Mesothelial cell of epicardium (in vitro differentiated cells): ENCODE measurements at regions not wholly inside any gene's neighbourhood (a gene's known extent, or its start where the extent isn't known, plus 50 kb on each side); places are given as distances from the start of the nearest gene placed in this dataset.

Experiments used
- DNase-seq, 2 experiments: peaks; one replicate each; pipeline ENCODE4 v3.0.0; 2021; ENCODE audit warnings: low spot score in 2 of 2; ENCODE audit not compliant: unreplicated experiment in 2 of 2
- H3K27ac Mint-ChIP-seq: 2 replicates; pipeline ENCODE4 v1.8.0; 2021; ENCODE audit warnings: mixed read lengths
- H3K27me3 Mint-ChIP-seq: 2 replicates; pipeline ENCODE4 v1.8.0; 2021; ENCODE audit warnings: low read depth, mixed read lengths
- H3K36me3 Mint-ChIP-seq: 2 replicates; pipeline ENCODE4 v1.8.0; 2021; ENCODE audit warnings: mixed read lengths
- H3K4me1 Mint-ChIP-seq: 2 replicates; pipeline ENCODE4 v1.8.0; 2021; ENCODE audit warnings: mixed read lengths
- H3K4me3 Mint-ChIP-seq: 2 replicates; pipeline ENCODE4 v1.8.0; 2021; ENCODE audit warnings: mild to moderate bottlenecking, moderate library complexity, mixed read lengths
- H3K9me3 Mint-ChIP-seq: 2 replicates; pipeline ENCODE4 v1.8.0; 2021; ENCODE audit warnings: mixed read lengths
- TF ChIP-seq, protein P1 (sequence below): fragments of 200-600 bp; sonication (generic); IDR thresholded peaks from one replicate; pipeline ENCODE4 v1.5.0; 2021; ENCODE audit warnings: antibody characterized with exemption; ENCODE audit not compliant: unreplicated experiment

DNA sequence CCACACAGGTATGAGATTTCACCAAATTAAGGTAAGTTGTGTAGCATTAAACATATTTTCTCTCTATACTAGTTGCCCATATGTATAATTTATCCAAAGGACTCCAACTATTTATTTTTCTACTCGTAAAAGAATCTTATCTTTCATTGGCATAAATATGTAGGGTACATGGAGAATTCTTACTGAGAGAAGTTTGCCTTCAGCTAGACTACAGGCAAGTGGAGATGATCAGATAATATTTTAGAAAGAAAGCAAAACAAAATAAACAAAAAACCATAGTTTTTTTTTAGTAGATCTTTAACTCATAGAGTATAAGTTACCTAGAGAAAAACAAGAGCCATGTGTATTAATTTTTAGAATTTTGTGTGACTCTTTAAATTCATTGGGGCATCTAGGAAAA is 743.1 kb upstream of the ARRDC3 start:
- H3K27me3 Mint-ChIP-seq: no peaks in the 10 kb centered on the region
- no peak overlapping the region for H3K27ac Mint-ChIP-seq

DNA sequence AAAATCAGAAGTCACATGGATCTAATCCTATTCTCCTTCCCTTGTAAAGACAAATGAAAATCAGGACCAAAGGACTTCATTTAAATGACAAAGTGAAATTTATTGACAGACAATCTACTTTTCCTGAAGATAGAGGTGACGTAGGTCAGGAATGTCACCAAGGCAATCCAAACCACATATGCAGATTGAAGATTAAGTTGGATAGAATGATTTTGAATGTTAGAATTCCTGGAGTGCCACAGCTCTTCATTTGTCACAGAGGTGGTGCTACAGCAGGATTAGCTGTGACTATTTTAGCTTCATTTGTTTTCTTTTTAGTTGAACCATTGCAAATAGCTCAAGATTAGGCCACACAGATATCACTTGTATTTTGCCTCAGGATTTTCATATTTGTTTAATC is 736.0 kb upstream of the ARRDC3 start:
- TF ChIP-seq, protein P1, sequence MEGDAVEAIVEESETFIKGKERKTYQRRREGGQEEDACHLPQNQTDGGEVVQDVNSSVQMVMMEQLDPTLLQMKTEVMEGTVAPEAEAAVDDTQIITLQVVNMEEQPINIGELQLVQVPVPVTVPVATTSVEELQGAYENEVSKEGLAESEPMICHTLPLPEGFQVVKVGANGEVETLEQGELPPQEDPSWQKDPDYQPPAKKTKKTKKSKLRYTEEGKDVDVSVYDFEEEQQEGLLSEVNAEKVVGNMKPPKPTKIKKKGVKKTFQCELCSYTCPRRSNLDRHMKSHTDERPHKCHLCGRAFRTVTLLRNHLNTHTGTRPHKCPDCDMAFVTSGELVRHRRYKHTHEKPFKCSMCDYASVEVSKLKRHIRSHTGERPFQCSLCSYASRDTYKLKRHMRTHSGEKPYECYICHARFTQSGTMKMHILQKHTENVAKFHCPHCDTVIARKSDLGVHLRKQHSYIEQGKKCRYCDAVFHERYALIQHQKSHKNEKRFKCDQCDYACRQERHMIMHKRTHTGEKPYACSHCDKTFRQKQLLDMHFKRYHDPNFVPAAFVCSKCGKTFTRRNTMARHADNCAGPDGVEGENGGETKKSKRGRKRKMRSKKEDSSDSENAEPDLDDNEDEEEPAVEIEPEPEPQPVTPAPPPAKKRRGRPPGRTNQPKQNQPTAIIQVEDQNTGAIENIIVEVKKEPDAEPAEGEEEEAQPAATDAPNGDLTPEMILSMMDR: no peak
- H3K4me3 Mint-ChIP-seq: no peak overlapping the region

More for the DNA sequence above, 743.1 kb upstream of the ARRDC3 start:
- TF ChIP-seq, protein P1: no peak
- H3K4me1 Mint-ChIP-seq: no peaks in the 10 kb centered on the region
- H3K9me3 Mint-ChIP-seq: no peaks in the 10 kb centered on the region
- DNase-seq: no peak
- no peak overlapping the region for H3K4me3 Mint-ChIP-seq
- no peaks in the 10 kb centered on the region for H3K36me3 Mint-ChIP-seq

DNA sequence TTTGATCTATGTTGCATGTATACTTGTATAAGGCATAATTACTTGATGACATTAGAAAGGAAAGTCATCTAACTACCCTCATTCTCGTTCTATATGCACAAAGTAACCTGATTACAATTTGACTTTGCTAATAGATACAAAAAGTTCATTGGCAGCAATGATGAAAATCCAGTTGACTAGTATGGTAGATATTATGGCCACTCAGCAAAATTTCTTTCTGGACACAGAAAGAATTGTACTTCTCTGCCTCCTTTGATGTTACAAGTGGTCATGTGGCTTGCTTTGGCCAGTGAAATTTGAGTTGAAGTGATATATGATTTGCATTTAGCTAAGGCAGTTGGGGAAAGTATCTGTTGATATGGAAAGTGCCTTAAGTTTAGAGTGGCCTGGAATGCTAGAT is 723.7 kb upstream of the ARRDC3 start:
- TF ChIP-seq, protein P1: no peak
- no peaks in the 10 kb centered on the region for H3K36me3 Mint-ChIP-seq
- H3K4me3 Mint-ChIP-seq: no peak overlapping the region
- no peaks in the 10 kb centered on the region for H3K4me1 Mint-ChIP-seq
- no peaks in the 10 kb centered on the region for H3K27me3 Mint-ChIP-seq
- no peak overlapping the region for H3K27ac Mint-ChIP-seq
- H3K9me3 Mint-ChIP-seq: peaks cover 9% of the 10 kb centered on the region
- no peak for DNase-seq

More for the DNA sequence above, 736.0 kb upstream of the ARRDC3 start:
- Mint-ChIP-seq H3K9me3 (no peaks in the 10 kb centered on the region), H3K36me3 (no peaks in the 10 kb centered on the region), H3K27ac (no peak overlapping the region), H3K27me3 (no peaks in the 10 kb centered on the region), H3K4me1 (no peaks in the 10 kb centered on the region)
- DNase-seq: no peak

DNA sequence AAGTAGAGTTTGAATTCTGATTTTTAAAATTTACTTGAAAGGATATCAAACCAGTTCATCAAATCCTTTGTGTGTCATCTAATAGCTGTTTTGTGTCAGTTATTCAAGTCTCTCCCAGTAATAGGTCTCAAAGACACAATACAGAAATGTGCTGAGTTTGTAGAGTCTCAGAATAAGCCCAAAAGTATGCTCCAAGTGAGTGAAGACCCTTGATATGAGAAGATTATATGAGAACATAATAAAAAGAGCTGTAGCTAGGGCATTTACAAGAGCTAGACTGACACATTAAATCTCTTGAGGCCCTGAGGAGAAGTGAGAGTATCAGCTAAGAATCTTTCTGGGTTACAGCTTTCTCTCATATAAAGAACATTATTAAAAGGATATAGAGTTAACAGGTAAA is 721.0 kb upstream of the ARRDC3 start:
- H3K36me3 Mint-ChIP-seq: no peaks in the 10 kb centered on the region
- no peak overlapping the region for H3K27ac Mint-ChIP-seq
- TF ChIP-seq, protein P1: no peak
- H3K9me3 Mint-ChIP-seq: peaks cover 9% of the 10 kb centered on the region
- H3K4me1 Mint-ChIP-seq: no peaks in the 10 kb centered on the region
- no peak overlapping the region for H3K4me3 Mint-ChIP-seq
- no peak for DNase-seq
- no peaks in the 10 kb centered on the region for H3K27me3 Mint-ChIP-seq

DNA sequence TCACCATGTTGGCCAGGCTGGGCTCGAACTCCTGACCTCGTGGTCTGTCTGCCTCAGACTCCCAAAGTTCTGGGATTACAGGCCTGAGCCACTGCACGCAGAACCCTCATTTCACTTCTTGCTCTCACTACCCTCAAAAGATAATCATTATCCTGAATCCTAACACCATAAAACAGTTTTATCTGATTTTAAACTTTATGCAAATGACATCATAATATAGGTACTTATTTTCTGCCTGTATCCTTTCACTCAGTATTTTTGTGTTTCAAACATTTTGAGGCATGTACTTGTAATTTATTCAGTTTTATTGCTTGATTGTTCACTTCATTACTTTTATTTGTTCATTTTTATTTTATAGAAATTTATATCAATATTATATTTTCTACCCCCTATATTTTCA is 719.2 kb upstream of the ARRDC3 start:
- H3K9me3 Mint-ChIP-seq: peaks cover 9% of the 10 kb centered on the region
- H3K4me3 Mint-ChIP-seq: no peak overlapping the region
- no peak for DNase-seq
- H3K27me3 Mint-ChIP-seq: no peaks in the 10 kb centered on the region
- H3K36me3 Mint-ChIP-seq: no peaks in the 10 kb centered on the region
- H3K4me1 Mint-ChIP-seq: no peaks in the 10 kb centered on the region
- H3K27ac Mint-ChIP-seq: no peak overlapping the region
- TF ChIP-seq, protein P1: no peak

DNA sequence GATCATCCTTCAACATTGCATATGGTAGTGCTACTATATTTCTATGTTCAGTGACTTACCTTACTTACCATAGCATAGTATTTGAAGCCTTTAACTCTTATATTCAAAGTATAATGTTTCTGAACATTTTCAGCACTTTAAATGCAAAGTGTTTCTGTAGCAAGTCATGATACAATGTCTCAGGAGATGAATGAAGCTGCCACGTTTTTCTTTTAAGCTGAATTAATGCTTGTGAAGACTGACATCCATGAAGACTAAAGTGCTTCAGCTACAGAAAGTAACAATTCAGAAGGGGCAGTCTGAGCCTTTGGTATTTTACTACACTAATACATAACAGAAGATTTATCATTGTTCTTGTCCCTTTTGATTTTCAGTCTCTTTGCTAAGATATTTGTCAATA is 709.1 kb upstream of the ARRDC3 start:
- H3K36me3 Mint-ChIP-seq: no peaks in the 10 kb centered on the region
- no peak overlapping the region for H3K4me3 Mint-ChIP-seq
- TF ChIP-seq, protein P1: no peak
- no peaks in the 10 kb centered on the region for H3K27me3 Mint-ChIP-seq
- no peak for DNase-seq
- no peaks in the 10 kb centered on the region for H3K4me1 Mint-ChIP-seq
- no peak overlapping the region for H3K27ac Mint-ChIP-seq
- H3K9me3 Mint-ChIP-seq: peaks cover 16% of the 10 kb centered on the region
